OCI-LY3 (cell line): ENCODE measurements at regions not wholly inside any gene's neighbourhood (a gene's known extent, or its start where the extent isn't known, plus 50 kb on each side); places are given as distances from the start of the nearest gene placed in this dataset.

ENCODE experiments used
- EZH2phosphoT487 ChIP-seq: fragments of 200-600 bp; shearing (Covaris generic); IDR thresholded peaks from 2 replicates; pipeline ENCODE4 v1.6.1; 2018; ENCODE audit warnings: antibody characterized with exemption, mixed run types, low read depth
- TF ChIP-seq, protein P1 (sequence below): fragments of 200-600, 300-600 bp; sonication (generic); IDR thresholded peaks from 2 replicates; pipeline ENCODE4 v1.5.1; 2014; ENCODE audit warnings: antibody characterized with exemption, low read length, low read depth

- TF ChIP-seq, protein P1, sequence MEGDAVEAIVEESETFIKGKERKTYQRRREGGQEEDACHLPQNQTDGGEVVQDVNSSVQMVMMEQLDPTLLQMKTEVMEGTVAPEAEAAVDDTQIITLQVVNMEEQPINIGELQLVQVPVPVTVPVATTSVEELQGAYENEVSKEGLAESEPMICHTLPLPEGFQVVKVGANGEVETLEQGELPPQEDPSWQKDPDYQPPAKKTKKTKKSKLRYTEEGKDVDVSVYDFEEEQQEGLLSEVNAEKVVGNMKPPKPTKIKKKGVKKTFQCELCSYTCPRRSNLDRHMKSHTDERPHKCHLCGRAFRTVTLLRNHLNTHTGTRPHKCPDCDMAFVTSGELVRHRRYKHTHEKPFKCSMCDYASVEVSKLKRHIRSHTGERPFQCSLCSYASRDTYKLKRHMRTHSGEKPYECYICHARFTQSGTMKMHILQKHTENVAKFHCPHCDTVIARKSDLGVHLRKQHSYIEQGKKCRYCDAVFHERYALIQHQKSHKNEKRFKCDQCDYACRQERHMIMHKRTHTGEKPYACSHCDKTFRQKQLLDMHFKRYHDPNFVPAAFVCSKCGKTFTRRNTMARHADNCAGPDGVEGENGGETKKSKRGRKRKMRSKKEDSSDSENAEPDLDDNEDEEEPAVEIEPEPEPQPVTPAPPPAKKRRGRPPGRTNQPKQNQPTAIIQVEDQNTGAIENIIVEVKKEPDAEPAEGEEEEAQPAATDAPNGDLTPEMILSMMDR: no peak
- no peak for TF ChIP-seq EZH2phosphoT487
These were observed 147.0 kb downstream of the FOXA2 start for GRCh38 chr20:22437354-22437753.
